GM19467 (cell line): ENCODE measurements at regions not wholly inside any gene's neighbourhood (a gene's known extent, or its start where the extent isn't known, plus 50 kb on each side); places are given as distances from the start of the nearest gene placed in this dataset.

ENCODE experiments used
- ATAC-seq: cut with Tn5 transposase; IDR thresholded peaks from one replicate; pipeline ENCODE4 v1.9.1; 2021; ENCODE audit warnings: mild to moderate bottlenecking, moderate library complexity; ENCODE audit not compliant: unreplicated experiment

GRCh38 chr2:555164-555922 is 121.9 kb downstream of the TMEM18 start:
- ATAC-seq: no peak

DNA sequence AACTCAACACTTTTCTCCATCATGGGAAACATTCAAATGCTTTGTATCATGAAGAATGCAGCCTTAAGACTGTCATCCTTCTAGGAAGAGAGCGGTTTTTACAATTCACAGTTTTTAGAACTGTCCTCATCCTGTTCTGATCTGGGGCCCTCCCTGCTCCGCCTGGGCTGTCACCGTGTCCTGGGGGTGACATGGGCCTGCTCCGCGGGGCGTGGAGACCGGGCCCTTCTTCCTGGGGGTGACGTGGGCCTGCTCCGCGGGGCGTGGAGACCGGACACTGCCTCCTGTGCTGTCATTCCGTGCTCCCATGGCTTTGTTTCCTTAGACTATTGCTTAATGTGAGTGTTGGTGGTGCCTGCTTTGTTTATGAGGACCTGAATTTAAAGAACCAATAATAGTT is 122.8 kb downstream of the TMEM18 start:
- ATAC-seq: no peak

- no peak for ATAC-seq
These were observed 124.3 kb downstream of the TMEM18 start for GRCh38 chr2:552906-553305.

DNA sequence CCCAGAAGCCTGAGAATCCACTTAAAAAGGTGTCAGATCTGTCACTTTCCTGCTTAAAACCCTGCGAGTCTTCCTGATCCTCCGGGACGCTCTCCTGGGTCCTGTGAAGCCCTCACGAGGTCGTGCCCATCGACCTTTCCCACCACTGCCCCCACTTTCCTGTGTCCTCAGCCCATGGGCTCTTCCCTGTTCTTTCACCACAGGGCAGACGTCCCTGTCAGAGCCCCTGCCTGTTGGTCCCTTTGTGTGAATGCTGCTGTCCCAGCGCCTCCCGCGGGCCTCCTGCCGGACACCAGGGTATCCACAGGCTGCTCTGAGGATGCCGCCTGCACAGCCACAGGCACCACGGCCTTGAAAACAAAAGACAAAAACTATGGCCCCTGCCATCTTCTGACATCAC is 125.6 kb downstream of the TMEM18 start:
- no peak for ATAC-seq

DNA sequence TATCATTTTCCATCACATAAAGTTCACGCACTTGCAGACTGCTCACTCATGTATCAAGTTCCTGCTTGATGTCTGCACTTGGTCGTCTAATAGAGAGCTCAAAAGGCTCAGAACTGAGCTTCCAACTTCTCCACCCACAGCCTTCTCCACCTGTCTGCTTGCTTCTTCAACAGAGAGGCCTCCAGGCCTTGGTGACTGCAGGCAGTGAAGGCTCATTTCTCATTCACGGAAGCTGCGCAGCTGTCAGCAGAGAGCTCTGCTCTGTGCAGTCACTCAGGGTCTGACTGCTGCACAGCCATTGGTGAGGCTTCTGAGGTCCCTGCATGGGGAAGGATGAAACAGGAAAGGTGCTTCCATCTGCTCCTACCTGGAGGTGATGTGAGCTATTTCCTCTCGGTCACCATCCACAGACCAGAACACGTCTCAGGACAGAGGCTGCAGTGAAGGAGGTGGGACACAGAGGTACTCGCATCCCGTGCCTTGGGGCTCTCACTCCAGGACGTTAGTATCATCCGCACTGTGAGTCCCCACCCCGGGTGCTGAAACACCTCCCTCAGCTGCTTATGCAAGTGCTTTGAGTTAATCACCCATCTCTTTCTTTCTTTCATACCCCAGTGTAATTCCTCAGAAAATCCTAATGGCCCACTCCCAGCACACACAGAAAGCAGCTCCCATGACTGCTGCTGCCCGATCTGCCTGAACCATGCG is 126.2 kb downstream of the TMEM18 start:
- no peak for ATAC-seq

DNA sequence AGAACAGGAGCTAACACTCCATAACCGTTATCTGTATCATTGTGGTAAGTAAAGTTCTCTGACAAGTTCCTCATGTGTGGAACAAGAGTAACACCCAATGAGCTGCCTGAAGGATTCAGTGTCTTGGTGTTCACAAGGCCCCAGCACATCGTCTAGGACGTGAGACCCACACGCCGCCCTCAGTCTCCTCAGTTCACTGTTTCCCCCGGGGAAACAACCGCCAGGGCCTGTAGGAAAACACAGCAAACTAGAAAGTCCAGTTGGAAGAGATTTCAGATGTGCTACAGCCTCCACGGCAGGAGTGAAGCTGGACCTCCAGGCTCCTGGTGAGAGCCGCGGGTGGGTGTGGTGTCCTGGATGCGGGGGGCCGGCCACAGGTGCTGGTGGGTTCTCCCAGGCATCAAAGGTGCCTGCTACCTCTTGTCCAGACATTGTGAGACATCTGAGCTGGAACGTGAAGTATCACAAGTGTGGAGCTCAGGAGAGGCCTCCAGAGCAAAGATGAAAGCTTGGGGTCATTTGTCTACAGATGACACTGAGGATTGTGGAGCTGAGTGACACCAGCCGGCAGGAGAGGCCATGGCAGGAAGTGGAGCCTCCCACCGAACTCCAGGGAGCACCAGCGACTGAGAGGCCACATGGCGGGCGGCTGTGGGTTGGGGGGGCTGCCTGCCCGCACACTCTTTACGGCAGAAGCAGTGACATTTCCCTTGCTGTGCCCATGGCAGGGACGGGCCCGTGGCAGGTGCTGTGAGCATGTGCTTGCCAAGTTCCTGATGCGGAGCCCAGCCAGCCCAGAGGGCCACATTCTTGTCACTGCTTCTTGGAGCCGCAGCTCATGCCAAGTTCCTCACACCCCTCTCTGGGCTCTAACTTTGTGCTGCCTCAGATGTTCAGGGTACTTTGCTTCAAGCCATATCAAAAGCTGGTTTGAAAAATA is 131.2 kb downstream of the TMEM18 start:
- no peak for ATAC-seq

DNA sequence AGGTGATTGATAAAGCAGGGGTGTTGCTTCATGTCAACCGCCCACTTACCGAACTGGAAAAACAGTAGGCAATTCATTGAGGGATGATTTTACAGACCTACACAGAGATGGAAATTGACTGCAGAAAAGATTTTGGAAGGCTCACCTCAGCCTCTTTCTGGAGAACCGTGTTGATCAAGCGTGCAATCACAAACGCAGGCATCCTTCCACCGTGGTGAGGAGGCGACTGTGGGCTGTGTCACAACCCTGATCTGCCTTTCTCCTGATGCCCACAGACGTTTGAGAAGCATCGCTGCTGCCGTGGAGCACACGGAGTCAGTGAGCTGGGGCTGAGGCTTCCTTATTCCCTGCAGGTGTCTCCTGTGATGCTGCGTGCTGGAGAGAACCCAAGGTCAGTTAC is 132.0 kb downstream of the TMEM18 start:
- no peak for ATAC-seq

DNA sequence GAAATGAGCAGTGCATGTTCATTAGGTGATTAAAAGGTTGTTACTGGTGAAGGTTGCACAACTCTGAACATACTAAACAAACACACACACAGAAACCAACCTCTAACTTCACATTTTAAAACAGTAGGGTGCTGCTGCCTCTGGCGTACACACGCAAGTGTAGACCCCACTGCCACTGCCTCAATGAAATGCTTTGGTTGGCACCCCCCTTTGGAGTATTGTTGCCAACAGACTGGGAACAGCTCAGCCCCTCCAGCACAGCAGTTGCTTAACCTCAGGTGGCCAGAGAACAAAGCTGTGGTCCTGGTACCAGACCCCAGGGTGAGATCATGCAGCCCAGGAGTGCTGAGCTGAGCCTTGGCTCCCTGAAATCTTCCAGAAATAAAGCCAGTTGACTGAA is 138.6 kb downstream of the TMEM18 start:
- no peak for ATAC-seq

- no peak for ATAC-seq
These were observed 142.0 kb downstream of the TMEM18 start for GRCh38 chr2:535222-535621.

DNA sequence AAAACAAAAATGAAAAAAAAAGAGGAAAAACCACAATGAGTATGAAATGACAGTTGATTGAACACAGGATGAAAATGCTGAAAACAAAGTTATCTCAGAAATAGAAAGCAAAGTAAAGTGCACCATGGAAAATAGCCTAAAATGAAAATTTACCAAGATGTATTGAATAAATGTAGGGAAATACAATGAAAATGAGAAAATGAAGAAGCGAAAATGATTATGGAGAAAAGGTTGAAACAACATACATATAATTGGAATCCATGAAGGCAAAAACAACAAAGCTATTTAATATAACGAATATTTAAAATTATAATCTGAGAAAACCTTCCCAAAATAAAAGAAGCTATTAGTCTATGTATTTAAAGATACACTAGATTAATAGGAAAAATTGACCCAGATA is 147.4 kb downstream of the TMEM18 start:
- ATAC-seq: no peak

DNA sequence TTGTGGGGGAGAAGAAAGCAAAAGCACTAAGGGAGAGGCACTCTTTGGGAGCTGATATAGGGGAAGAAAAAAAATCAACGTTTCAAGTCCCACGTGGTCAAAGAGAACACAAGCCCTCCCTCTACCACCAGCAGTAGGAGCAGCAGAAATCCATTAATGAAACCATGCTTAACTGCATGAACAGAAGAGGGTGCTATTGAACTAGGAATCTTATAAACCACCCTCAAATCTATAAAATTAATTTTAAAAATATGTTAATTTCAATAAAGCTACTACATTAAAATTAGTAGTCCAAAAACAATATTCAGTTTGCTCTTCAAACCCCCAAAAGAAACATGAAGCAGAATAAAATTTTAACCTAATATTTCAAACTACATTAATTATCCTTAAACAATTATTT is 147.8 kb downstream of the TMEM18 start:
- ATAC-seq: no peak

DNA sequence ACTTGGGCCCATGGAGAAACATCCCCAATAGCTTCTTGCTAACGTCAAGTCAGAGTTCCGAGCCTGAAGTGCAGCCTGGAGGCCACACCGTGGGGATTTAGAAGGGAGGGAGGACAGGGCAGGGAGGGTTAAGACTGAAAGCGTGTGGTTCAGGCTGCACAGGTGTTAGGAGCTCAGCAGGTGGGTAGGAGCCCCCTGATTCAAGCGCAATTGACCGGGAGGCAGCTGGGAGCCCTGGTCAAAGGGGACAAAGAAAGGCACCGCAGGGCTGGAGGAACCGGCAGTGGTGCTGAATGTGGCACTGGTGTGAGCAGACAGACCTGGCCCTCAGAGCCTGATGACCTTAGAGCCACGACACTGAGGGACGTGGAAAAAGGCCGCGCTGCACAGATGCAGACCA is 149.6 kb downstream of the TMEM18 start:
- no peak for ATAC-seq

- no peak for ATAC-seq
These were observed 150.3 kb downstream of the TMEM18 start for GRCh38 chr2:526918-527317.

DNA sequence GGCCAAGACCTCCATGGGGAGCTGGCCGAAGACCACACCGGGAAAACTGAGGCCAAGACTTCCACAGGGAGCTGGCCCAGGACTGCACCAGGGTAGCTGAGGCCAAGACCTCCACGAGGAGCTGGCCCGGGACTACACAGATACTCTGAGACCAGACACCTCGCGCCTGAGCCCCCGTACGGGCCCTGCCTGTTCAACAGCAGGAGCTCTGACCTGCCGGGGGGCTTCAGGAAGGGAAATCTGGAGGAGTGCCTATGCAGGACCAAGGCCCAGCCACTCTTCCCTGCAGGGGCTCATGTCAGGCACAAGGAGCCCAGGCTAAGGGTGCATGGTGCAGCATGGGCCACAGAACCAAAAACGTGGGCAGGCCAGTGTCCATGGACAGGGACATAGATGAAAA is 151.6 kb downstream of the TMEM18 start:
- ATAC-seq: no peak

DNA sequence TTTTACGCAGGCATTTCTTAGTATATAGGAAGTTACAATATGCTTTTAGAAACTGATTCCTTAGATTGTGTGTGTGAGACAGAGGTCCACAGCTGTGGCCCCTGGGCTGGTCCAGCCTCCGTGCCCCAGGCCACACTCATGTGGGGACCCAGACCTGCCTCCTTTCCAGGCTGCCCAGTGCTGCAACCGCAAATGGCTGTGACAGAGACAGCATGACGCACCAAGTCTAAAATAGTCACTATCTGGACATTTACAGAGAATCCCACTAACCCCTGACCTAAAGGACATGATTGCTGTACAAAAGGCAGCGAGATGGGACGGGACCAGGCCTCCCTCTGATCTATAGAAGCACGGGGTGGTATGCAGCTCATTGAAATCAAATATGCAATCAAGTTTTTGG is 152.2 kb downstream of the TMEM18 start:
- ATAC-seq: no peak

GRCh38 chr2:524442-524841 is 152.8 kb downstream of the TMEM18 start:
- no peak for ATAC-seq

- no peak for ATAC-seq
These were observed 153.4 kb downstream of the TMEM18 start for GRCh38 chr2:523698-524270.

DNA sequence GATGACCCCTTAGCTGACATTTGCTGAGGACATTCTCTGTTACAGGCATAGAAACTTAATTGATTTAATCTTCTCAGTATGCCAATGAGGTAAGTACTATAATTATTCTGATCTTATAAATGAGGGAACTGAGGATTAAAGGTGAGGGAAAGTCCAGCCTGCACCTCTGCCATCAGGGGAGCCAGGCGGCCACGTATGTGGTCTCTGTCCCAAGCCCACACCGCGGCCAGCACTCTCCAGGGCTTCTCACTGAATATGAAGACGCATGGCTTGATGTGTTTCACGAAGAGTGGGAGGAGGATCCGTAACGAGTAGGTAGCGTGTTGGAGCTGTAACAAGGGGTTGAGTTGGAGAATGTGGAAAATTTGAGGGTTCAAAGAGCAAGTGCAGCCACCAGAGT is 154.4 kb downstream of the TMEM18 start:
- ATAC-seq: no peak

DNA sequence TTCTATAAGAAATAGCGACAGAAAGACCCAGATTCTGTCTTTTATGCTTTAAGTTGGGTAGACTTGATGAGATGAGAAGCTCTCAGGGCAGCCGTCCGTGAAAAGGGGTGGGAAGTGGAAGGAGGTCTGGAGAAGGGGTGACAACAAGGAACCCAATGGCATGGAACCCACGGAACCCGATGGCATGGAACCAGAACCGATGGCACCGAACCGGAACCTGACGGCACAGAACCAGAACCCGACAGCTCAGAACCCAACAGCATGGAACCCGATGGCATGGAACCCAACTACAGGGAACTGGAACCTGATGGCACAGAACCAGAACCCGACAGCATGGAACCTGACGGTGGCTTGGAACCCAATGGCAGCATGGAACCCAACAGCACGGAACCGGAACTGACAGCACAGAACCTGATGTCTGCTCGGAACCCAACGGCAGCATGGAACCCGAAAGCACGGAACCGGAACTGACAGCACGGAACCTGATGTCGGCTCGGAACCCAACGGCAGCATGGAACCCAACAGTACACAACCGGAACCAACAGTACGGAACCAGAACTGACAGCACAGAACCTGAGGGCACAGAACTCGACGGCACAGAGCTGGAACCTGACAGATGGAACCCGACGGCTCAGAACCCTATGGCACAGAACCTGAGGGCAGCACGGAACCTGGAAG is 155.2 kb downstream of the TMEM18 start:
- ATAC-seq: no peak

- ATAC-seq: no peak
These were observed 156.4 kb downstream of the TMEM18 start for GRCh38 chr2:520663-521340.
